HG02938 (cell line): ENCODE measurements at regions not wholly inside any gene's neighbourhood (a gene's known extent, or its start where the extent isn't known, plus 50 kb on each side); places are given as distances from the start of the nearest gene placed in this dataset.

ENCODE experiments used
- ATAC-seq: cut with Tn5 transposase; IDR thresholded peaks from one replicate; pipeline ENCODE4 v1.9.1; 2021; ENCODE audit warnings: mild to moderate bottlenecking, moderate library complexity; ENCODE audit not compliant: unreplicated experiment

DNA sequence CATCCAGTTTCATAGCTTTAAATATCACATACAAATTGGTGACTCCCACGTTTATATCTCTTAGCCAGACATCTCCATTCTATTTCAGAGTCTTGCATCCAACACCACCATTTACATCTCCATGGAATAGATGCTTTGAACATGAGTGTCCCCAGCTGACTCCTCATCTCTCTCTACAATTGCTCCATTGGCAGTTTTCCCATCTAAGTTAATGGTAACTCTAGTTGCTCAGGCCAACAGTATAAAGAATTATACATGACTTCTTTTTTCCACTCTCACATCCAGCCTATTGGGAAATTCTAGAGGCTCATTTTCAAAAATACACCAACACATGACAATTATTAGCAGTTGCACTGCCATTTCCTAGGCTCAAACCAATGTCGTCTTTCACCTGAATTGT lies 388.2 kb downstream of the STIM2 start:
- no peak for ATAC-seq

DNA sequence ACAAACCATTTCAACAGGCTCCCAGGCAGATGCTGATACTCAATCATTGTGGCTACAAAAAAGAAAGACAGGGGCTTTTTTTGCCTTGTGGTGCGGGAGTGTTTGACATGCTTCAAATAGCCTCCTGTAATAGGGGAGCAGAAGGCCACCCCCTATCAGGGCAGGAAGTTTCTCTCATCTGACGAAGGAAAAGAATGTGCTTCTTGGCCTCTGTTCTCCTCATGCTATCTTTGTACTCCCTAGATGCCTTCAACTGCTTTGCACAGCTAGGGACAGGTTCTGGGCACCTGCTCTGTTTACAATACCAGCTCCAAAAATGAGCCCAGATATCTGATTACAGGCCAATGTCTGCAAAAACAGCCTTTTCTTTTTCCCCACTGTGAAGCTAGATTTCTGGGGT lies 391.1 kb downstream of the STIM2 start:
- ATAC-seq, result no peak

DNA sequence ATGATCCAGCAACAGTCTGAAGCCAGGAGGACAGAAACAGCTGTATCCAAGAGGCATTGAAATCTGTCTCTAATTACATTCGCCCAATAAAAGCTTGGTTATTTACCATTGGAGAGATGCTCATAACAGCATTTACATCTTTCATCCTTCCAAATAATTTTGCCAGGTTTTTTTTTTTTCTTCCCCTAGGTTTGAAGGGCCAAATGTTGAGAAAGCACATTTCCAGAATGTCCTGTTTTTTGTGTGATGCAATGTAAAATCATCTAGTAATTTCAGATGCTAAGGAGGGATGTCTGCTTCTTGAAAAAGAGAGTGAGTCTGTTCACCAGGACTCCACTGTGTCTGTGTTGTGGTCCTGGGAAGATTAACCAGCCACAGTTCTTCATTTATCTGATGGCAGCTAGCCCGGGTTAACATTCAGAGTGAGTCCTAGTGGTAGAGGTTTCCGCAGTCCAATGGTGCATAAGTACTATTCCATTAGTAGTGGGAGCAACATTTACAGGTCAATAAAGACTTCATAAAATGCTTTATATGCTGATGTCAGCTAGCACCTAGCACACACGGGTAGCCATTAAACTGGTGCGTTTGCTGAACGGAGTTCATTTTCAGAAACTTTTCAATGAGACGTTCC lies 406.8 kb downstream of the STIM2 start:
- ATAC-seq, result no peak

DNA sequence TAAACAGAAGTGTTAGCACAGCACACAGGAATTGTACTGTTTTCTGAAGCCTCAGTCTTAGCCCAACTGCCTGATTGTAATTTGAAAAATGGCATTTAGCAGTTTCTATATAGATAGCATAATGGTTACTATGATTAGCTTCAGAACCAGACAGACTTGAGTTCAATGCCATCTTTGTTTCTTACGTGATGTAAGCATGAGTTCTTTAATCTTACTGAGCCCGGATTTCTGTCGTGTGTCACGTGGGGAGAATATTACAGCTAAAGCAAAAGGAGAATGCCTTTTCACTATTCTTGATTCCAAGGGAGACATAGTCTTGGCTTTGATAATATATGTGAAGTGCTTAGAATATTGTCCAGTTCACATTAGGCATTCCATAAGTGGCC lies 407.3 kb downstream of the STIM2 start:
- ATAC-seq, result no peak

DNA sequence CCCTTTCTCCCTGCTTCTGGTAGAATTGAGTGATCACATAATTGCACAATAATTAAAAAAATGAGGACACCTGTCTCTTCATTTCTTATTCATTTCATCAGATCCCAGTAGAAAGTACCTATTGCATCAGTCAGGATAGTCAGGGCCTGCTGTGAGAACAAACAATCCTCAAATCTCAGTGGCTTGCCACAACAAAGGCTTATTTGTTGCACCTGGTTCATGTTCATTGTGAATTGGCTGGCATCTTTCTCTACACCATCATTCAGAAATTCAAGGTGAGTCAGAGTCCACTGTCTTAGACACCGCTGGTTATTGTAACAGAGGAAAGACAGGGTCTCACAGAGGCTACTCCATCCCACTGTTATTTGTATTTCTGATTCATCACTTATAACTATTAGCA lies 409.8 kb downstream of the STIM2 start:
- ATAC-seq, result no peak

DNA sequence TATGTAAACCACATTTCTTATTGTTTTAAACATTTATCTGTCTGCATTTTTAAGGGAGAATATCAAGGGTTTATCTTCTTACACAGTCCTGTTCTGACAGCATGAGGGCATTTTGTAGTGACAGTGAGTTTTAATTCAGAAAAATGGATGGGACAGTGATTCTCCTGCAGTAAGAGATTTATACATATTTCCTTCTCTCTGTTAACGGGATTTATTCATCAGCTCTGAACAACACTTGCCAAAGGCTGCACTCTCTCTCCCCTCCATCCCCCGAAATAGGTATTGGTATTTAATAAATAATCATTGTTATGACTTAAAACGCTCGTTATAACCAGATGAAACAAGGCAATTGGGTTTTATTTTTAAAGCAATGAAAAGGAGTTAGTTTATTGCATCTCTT lies 410.9 kb downstream of the STIM2 start:
- ATAC-seq, result no peak

DNA sequence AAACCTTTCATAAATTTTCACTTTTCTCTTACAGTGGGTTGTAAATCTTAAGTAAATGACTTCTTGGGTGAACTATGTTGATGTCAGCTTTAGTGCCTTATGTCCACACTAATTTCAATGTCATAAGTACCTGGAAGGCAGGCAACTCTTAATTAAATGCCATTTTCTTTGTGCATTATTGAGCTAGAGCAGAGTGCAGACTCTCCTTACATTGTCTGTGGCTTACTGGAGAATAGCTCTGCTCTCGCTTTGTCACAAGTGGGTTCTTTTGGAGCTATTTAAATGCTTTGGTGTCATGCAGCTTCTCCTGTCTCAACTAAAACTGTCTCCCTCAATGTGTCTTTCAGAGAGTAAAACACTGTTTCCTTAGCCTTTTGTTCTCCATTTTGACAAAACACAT lies 411.6 kb downstream of the STIM2 start:
- ATAC-seq, result no peak

DNA sequence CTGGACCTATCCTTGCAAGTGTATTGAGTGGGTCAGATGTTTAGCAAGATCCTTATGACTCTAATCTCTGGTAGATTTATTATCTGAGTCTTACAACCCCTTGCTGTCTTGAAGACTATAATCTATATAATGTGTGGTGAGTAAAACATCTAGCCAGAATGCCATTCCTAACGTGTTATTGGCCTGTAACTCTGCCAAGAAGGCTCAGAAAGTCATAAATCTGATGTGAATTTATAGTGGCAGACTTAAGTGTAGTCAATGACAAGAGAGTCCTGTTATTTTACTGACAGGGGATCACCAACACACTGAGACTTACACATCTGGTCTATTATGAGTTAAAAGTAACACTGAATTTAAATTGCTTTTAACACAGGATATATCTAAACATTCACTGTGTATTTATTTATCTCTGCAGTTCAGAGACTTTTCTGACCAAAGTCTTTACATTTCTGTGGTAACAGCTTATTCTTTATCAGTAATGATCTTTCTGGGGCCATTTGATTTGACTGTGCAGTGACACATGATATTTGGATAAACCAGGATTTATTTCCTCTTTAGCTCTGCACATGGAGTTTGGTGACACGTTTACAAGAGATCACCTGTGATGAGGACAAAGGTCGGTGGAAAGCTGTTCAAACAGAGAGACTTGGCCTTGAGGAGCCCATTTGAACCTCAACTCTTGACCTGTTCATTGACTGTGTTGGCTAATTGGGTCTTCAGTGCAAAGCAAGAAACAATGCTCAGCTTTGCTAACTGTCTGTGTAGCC lies 415.8 kb downstream of the STIM2 start:
- no peak for ATAC-seq

DNA sequence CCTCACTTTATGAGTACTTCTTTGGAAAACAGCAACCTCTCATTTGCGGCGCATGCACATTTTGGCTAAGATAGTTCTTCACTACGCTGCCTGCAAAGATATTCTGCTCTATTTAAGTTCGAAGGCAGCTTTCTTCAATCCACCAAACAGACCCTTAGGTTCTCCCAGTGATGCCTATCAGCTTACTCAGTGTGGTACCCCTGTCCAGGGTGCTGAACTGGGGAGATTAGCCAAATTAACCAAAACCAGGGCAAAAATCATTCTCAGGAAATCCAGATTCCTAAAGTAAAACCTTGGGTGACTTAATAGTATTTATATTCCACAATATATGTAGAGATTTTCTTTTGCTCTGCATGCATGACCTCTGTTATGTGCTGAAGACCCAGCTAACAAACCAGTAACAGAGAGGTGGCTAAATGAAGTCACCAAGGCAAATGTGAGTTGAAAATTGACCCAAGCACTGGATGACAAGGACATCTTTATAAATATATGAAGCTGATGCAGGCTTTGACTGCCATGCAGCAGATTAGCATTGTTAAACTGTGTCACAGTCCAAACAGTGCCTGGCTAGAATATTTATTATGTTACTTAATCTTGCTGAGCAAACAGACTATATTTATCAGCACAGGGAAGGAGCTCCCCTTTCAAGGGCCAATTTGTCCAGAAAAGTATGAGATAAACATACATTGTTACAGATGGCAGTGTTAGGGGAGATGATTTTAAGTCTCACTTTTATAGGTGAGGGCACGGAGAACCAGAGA lies 418.2 kb downstream of the STIM2 start:
- ATAC-seq, result no peak

DNA sequence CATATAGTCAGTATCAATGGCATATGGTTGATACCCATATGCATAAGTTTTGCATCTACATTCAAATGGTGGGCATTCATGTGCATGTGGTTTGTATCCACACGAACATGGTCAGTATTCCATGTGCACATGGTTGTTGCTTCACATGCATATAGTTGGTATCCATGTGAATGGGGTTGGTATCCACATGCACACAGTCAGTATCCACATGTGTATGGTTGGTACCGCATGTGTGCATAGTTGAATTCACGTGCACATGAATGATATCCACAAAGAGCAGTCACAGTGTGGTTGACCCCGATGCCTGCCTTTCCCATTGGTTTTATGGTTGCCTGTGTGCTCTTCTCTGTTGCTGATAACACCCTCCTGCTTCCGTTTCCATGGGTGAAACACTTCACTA lies 427.9 kb downstream of the STIM2 start:
- no peak for ATAC-seq

DNA sequence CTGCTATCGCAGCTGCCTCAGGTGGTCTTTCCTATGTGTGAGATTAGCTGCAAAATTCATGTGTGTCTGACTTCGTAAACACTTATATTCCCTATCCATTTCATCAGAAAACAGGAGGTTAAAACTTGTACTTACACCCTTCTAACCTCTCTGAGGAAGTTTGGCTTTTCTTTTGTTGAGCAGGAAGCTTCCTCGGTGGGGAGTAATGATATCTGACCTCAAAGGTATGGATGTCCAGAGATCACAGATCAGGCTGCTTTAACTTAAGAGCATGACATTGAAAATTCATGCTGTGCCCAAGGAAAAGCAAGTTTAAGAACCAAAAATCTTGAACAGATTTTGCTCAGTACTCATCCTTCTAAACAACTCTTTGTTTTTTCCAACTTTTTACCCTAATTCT lies 429.1 kb downstream of the STIM2 start:
- ATAC-seq, result no peak

DNA sequence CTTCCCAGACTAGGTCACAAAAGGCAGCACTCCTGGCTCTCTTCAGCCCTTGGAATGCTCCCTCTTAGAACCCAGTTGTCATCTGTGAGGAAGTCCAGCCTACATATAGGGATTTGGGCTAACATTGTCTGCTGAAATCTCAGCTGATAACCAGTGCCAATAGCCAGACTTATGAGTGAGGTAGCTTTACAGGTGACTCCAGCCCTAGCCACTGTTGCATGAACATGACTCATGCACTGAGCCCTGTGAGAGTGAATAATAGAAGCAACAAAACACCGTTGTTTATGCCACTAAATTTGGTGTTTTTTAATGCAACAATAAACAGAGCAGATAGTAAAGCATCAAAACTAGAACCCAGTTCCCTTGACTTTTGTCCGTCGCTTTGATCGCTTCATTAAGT lies 433.2 kb downstream of the STIM2 start:
- no peak for ATAC-seq

DNA sequence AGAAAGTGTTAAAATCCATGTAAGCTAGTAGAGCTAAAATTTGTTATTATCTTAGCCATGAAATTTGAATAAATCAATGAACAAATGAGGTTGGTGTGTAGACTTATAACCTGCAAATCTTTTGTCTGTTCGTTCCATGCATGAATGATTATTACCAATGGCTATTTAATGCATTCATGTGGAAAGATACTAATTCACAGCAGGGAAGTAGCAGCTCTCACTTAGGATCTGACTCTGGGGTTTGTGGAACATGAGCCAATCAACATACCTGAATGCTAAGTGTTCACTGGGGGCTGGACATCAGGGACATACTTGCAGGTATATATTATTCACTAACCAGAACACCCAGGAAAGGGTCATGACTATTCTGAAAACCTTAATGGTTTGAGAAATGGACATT lies 444.1 kb downstream of the STIM2 start:
- ATAC-seq, result no peak

DNA sequence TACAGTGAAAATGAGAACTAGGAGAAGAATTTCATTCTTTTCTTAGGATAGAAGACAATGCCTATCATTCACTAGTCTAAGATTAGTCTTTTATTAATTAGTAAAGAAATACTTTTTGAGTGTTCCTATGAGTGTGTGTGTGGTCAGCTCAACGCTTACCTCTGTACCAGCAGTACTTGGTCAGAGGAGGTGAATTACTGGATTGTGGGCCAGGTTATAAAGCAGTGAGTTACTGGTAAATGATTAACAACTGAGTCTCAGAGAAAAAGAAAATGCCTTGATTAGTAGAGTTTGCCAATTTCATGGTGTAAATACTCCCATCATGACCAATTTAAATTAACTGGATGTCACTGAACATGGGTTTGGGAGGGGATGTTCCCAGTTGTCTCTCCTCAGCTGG lies 444.6 kb downstream of the STIM2 start:
- ATAC-seq, result no peak

DNA sequence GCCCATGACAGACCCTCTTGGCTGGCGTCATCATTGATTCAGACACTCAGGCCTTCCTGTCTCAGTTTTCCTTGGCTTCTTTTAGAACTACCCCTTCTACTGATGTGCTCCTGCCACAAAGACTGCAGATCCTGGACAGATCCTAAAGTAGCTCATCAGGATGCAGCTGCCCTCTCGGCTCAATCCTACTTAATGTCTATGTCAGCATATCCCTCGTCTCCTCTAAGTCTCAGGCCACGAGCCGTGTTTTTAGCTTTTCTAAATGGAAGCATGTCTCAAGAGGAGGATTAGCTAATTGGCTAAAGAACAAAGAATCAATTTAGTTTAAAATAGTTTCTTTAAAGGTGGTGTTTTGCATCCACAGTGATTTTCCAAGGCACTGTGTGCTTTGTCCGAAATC lies 447.7 kb downstream of the STIM2 start:
- ATAC-seq, result no peak

DNA sequence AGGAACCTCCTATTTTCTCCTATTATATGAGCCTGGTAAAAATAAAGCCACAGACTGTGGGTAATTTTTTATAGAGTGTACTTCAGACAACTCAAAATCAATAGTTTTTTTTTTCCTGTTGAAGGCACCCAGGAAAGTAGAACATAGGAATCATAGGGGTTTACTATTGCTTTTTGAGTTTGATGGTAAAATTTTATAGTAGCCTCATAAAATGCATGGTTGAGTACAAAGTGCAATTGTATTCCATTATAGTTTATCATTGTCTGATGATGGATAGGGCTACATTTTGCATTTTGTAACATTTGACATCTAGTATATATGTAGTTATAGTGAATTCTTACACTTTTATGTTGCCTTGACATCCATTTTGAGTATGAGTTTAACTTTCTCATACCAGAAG lies 455.0 kb downstream of the STIM2 start:
- ATAC-seq, result no peak

DNA sequence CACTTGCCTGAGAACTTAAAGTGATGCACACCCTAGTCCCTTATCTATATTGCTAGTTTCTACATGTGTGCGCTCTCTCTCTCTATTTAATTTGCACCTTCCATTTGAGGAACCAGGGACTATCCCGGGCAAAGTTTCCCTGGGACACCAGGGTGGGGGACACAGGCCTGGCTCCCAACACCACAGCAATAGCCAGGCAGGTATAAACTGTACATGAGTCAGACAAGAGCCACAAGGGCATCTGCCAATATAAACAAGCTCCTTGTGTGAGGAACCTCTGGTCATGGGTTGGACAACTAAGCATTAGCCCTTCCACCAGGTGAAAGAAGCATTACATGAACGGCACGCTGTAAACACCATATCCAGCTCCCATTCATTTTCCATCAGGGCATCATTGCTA lies 455.5 kb downstream of the STIM2 start:
- ATAC-seq, result no peak

DNA sequence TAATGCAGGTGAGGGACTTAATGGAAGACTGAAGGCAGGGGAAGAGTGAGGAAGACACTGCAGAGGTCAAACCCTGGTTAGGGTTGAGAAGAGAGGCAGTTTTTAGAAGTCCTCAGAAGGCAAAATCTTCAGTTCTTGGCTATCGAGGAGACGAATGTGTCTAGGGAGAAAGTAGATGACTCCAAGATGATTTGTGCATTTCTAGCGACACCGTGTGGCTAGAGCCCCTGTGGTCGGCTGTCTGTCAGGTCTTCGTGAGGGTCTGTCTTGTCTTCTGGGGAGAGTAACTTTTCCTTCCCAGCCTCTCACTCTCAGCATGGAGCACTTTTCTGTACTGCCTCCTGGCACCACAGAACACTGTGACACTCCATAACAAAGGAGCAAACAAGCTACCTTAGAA lies 458.1 kb downstream of the STIM2 start:
- no peak for ATAC-seq

DNA sequence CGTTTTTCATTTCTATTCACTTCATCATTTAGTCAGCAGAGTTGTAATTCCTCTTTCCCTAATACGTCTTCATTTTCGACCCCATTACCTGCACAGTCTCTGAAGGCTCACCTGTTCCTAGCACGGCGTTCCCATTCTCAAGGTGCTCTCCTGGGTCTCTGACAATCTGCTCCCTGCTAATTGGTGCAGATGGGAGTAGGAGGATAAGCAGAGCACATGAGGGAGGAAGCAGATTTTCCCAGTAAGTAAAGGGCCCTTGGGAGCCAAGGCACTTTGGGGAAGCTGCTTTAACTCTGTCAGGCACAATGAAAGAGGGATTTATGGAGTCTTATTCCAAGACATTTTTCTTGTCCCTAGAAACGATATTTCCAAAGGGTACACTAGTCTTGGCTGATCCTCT lies 466.4 kb downstream of the STIM2 start:
- no peak for ATAC-seq

DNA sequence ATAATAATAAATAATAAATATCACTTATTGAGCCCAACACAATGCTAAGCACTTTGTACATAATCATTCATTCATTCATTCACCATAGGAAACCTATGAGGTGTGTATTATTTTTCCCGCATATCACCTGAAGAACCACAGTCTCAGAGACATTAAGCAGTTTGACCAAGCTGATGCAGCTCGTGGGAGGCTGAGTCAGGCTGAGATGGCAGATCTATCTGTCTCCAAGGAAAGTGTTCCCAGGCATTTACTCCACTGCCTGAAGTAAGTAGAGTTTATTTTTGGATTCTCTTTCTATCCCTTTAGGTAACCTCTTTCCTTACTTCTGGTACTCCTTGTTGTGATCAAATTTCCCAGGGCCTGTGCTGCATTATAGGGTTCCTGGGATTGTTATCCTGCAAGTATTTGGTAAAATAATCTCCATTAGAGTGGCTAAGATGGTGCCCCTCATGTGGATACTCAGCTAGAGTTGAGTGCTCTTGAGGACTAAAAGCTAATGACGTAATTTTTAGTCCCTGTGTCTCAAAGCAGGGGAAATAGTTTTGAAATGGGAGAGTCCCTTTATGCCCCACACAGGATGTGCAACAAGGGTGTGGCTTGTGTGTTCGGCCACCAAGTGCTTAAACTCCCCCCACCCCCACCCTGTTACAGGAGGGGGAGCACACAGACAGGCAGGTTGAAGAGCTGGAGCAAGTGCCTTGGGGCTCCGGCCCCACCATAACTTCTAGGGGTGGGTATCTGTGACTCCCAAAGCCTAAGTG lies 467.0 kb downstream of the STIM2 start:
- ATAC-seq, result no peak

DNA sequence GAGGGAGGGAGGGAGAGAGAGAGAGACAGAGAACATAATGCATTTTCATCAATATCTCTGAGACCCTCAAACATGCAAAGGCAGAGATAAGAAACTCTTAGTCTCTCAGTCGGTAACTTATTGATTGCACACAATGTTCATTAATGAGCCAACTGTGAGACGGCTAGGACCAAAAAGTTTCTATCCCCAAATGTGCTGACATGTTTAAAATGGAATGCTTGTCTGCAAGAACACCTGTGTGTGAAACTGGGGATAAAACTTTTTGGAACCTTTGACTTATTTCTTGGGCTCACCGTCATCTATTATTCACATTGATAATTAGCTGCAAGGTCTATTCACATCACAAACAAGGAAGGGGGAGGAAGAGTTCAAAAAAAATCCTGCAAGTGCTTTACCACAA lies 477.9 kb downstream of the STIM2 start:
- ATAC-seq, result no peak
